GM12878 (cell line): ENCODE measurements at regions not wholly inside any gene's neighbourhood (a gene's known extent, or its start where the extent isn't known, plus 50 kb on each side); places are given as distances from the start of the nearest gene placed in this dataset.

Source experiments
- NRF1 ChIP-seq: conservative IDR thresholded peaks from 2 replicates; pipeline ENCODE4 v1.6.1; 2011; ENCODE audit warnings: mild to moderate bottlenecking, low read depth, low read length, improper control_type of control experiment
- POLR2AphosphoS5 ChIP-seq: IDR thresholded peaks from 2 replicates; pipeline ENCODE4 v1.6.1; 2011; ENCODE audit warnings: mild to moderate bottlenecking, low read length, inconsistent platforms
- RCOR1 ChIP-seq: conservative IDR thresholded peaks from 2 replicates; pipeline ENCODE4 v1.6.1; 2012; ENCODE audit warnings: low read depth, low read length, improper control_type of control experiment
- STAT1 ChIP-seq: fragments of 450-650 bp; conservative IDR thresholded peaks from 2 replicates; pipeline ENCODE4 v1.6.1; 2014; ENCODE audit warnings: antibody characterized with exemption, mild to moderate bottlenecking

DNA sequence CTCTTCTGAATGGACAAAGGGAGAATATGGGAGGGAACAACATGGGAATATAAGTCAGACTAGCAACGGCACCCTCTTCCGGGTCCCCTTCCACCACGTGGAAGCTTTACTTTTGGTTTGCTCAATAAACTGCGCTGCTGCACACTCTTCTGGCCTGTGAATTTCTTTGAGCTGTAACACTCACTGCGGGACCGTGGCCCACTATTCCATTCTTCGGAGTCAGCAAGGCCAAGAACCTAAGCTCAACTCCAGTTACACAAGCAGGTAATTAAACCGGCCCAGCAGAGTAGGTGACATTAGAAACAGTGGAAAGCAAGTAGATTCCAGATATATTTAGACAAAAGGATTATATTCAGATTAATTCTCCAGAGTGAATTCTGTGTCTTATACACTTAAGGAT is 697.4 kb upstream of the NXPH2 start:
- TF ChIP-seq RCOR1 (no peak), POLR2AphosphoS5 (no peak), STAT1 (no peak), NRF1 (no peak)
